H1 (cell line): ENCODE measurements at regions not wholly inside any gene's neighbourhood (a gene's known extent, or its start where the extent isn't known, plus 50 kb on each side); places are given as distances from the start of the nearest gene placed in this dataset.

Experiments used
- CTCF ChIA-PET: fragments of 300-600 bp; sonication (Branson Sonifier 250); formaldehyde crosslinking; loops from one replicate; lab custom pipeline; 2021; ENCODE audit not compliant: partially characterized antibody; lab: Charles Lee
- POLR2A ChIA-PET: fragments of 300-600 bp; sonication (Branson Sonifier 250); formaldehyde crosslinking; loops from one replicate; lab custom pipeline; 2021; ENCODE audit warnings: inconsistent platforms; ENCODE audit not compliant: partially characterized antibody; lab: Charles Lee
- DNase-seq, 2 experiments: peaks; one replicate each; pipeline versions ENCODE4 v3.0.0 to v3.0.0-alpha.2; 2010 to 2022; ENCODE audit warnings: low spot score in 2 of 2, low read depth in 1 of 2, mixed read lengths in 1 of 2
- FAIRE-seq: peaks from 2 replicates; lab custom pipeline; 2011; peaks lifted over from hg19 to GRCh38; lab: Jason Lieb, UNC
- H2AFZ ChIP-seq: 2 replicates; pipeline ENCODE4 v1.8.1; 2012; ENCODE audit warnings: low read length, inconsistent platforms
- H2AK5ac ChIP-seq: 2 replicates; pipeline ENCODE4 v1.6.1; 2013; ENCODE audit warnings: low read depth, low read length
- H2BK120ac ChIP-seq: replicated peaks from 2 replicates; pipeline ENCODE3; 2013; ENCODE audit warnings: low read depth, low read length, inconsistent platforms
- H2BK12ac ChIP-seq: 2 replicates; pipeline ENCODE4 v1.6.1; 2013; ENCODE audit warnings: low read depth, low read length
- H2BK15ac ChIP-seq: 2 replicates; pipeline ENCODE4 v1.6.1; 2013; ENCODE audit warnings: low read length
- H2BK20ac ChIP-seq: 2 replicates; pipeline ENCODE4 v1.6.1; 2013; ENCODE audit warnings: low read length
- H2BK5ac ChIP-seq: 2 replicates; pipeline ENCODE4 v1.6.1; 2013; ENCODE audit warnings: low read depth, low read length
- H3K14ac ChIP-seq: 2 replicates; pipeline ENCODE4 v1.6.1; 2013; ENCODE audit warnings: inconsistent platforms; ENCODE audit not compliant: insufficient read length
- H3K18ac ChIP-seq: 2 replicates; pipeline ENCODE4 v1.6.1; 2013; ENCODE audit warnings: low read length; ENCODE audit errors: extremely low read depth
- H3K23ac ChIP-seq: 2 replicates; pipeline ENCODE4 v1.6.1; 2013; ENCODE audit warnings: inconsistent platforms; ENCODE audit not compliant: insufficient read length
- H3K23me2 ChIP-seq: 2 replicates; pipeline ENCODE4 v1.6.1; 2013; ENCODE audit warnings: low read depth, low read length
- H3K27ac ChIP-seq: 2 replicates; pipeline ENCODE4 v1.6.1; 2011; ENCODE audit warnings: low read depth, low read length, inconsistent platforms
- H3K27me3 ChIP-seq, 4 experiments: replicated peaks in 1 of 4; 1 replicate in 1 of 4; 2 replicates in 3 of 4; pipeline versions ENCODE4 v1.6.1 to v1.8.1; 2011 to 2013; ENCODE audit warnings: low read length in 3 of 4, mild to moderate bottlenecking in 3 of 4, inconsistent platforms in 2 of 4, mixed read lengths in 2 of 4, moderate library complexity in 1 of 4; ENCODE audit not compliant: control insufficient read depth in 3 of 4, insufficient read depth in 3 of 4; ENCODE audit errors: extremely low read depth in 1 of 4
- H3K36me3 ChIP-seq, 4 experiments: 2 replicates each; pipeline versions ENCODE4 v1.6.1 to v1.8.1; 2011 to 2013; ENCODE audit warnings: mild to moderate bottlenecking in 4 of 4, low read length in 3 of 4, moderate library complexity in 2 of 4, control low read depth in 1 of 4, inconsistent platforms in 1 of 4; ENCODE audit not compliant: insufficient read depth in 4 of 4, control insufficient read depth in 2 of 4
- H3K4ac ChIP-seq: replicated peaks from 2 replicates; pipeline ENCODE3; 2013; ENCODE audit warnings: low read length, low read depth, mixed read lengths, inconsistent platforms; ENCODE audit not compliant: insufficient read length
- H3K4me1 ChIP-seq, 4 experiments: replicated peaks in 1 of 4; 1 replicate in 1 of 4; 2 replicates in 3 of 4; pipeline versions ENCODE4 v1.6.1 to v1.8.1; 2011 to 2013; ENCODE audit warnings: low read length in 3 of 4, inconsistent platforms in 2 of 4, mixed read lengths in 1 of 4; ENCODE audit not compliant: insufficient read depth in 4 of 4, control insufficient read depth in 3 of 4
- H3K4me2 ChIP-seq, 2 experiments: 2 replicates each; pipeline versions ENCODE4 v1.6.1 to v1.8.1; 2011 to 2013; ENCODE audit warnings: low read depth in 2 of 2, low read length in 2 of 2, control low read depth in 1 of 2, inconsistent platforms in 1 of 2, mild to moderate bottlenecking in 1 of 2; ENCODE audit not compliant: insufficient read depth in 1 of 2
- H3K4me3 ChIP-seq, 4 experiments: fragments of 200-600, 300-600 bp in 1 of 4; sonication (generic), shearing (Covaris generic), sonication (Bioruptor Twin) in 1 of 4; 2 replicates each; pipeline versions ENCODE4 v1.5.1 to v1.8.1; 2011 to 2016; ENCODE audit warnings: low read length in 4 of 4, low read depth in 3 of 4, control low read depth in 2 of 4, inconsistent platforms in 2 of 4, mild to moderate bottlenecking in 2 of 4, mixed read lengths in 1 of 4, moderate library complexity in 1 of 4; ENCODE audit not compliant: insufficient read depth in 2 of 4; ENCODE audit errors: extremely low read depth in 1 of 4
- H3K56ac ChIP-seq: replicated peaks from 2 replicates; pipeline ENCODE3; 2013; ENCODE audit warnings: low read depth, mild to moderate bottlenecking, mixed read lengths, low read length, inconsistent platforms; ENCODE audit not compliant: insufficient read length
- H3K79me1 ChIP-seq: 2 replicates; pipeline ENCODE4 v1.6.1; 2013; ENCODE audit warnings: low read depth, low read length, control low read depth
- H3K79me2 ChIP-seq, 2 experiments: 2 replicates each; pipeline versions ENCODE4 v1.6.1 to v1.8.1; 2012 to 2013; ENCODE audit warnings: low read length in 2 of 2, mild to moderate bottlenecking in 2 of 2, inconsistent platforms in 1 of 2; ENCODE audit not compliant: insufficient read depth in 2 of 2, control insufficient read depth in 1 of 2
- H3K9ac ChIP-seq, 4 experiments: replicated peaks in 1 of 4; 1 replicate in 1 of 4; 2 replicates in 3 of 4; pipeline versions ENCODE4 v1.6.1 to v1.8.1; 2011 to 2013; ENCODE audit warnings: low read depth in 3 of 4, low read length in 3 of 4, control low read depth in 2 of 4, mild to moderate bottlenecking in 2 of 4, moderate library complexity in 2 of 4, inconsistent platforms in 1 of 4; ENCODE audit errors: extremely low read depth in 1 of 4
- H3K9me3 ChIP-seq, 2 experiments: 2 replicates each; pipeline versions ENCODE4 v1.6.1 to v1.8.1; 2012 to 2013; ENCODE audit warnings: mild to moderate bottlenecking in 2 of 2, moderate library complexity in 2 of 2, control low read depth in 1 of 2, inconsistent platforms in 1 of 2, low read depth in 1 of 2, low read length in 1 of 2, mixed read lengths in 1 of 2; ENCODE audit not compliant: insufficient read depth in 2 of 2
- H4K20me1 ChIP-seq, 2 experiments: replicated peaks in 1 of 2; 2 replicates each; pipeline versions ENCODE3 to v1.8.1; 2011 to 2013; ENCODE audit warnings: inconsistent platforms in 2 of 2, low read length in 2 of 2, mild to moderate bottlenecking in 1 of 2; ENCODE audit not compliant: insufficient read depth in 2 of 2, control insufficient read depth in 1 of 2
- H4K5ac ChIP-seq: 2 replicates; pipeline ENCODE4 v1.6.1; 2013; ENCODE audit warnings: low read length, low read depth, mixed read lengths, inconsistent platforms; ENCODE audit not compliant: insufficient read length
- H4K8ac ChIP-seq: 2 replicates; pipeline ENCODE4 v1.8.0; 2013; ENCODE audit warnings: mild to moderate bottlenecking, moderate library complexity, low read length, inconsistent platforms; ENCODE audit not compliant: insufficient read depth; ENCODE audit errors: extremely low read depth
- H4K91ac ChIP-seq: replicated peaks from 2 replicates; pipeline ENCODE3; 2013; ENCODE audit warnings: low read length, mixed read lengths, inconsistent platforms; ENCODE audit not compliant: insufficient read length
- BCL11A ChIP-seq, 2 experiments: IDR thresholded peaks; one replicate each; pipeline ENCODE4 v1.6.1; 2011; ENCODE audit warnings: low read depth in 2 of 2, low read length in 2 of 2, mild to moderate bottlenecking in 2 of 2
- EGR1 ChIP-seq: IDR thresholded peaks from 2 replicates; pipeline ENCODE4 v1.6.1; 2011; ENCODE audit warnings: low read depth, low read length, borderline replicate concordance
- EZH2 ChIP-seq: fragments of 200-600 bp; sonication (generic); IDR thresholded peaks from 2 replicates; pipeline ENCODE4 v1.7.1; 2012; ENCODE audit warnings: low read depth, mild to moderate bottlenecking, moderate library complexity, low read length, inconsistent platforms; ENCODE audit not compliant: severe bottlenecking
- HDAC2 ChIP-seq, 2 experiments: fragments of 300-600 bp in 1 of 2; sonication (generic) in 1 of 2; IDR thresholded peaks; 2 replicates each; pipeline ENCODE4 v1.6.1; 2011 to 2012; ENCODE audit warnings: low read depth in 2 of 2, low read length in 2 of 2, mild to moderate bottlenecking in 2 of 2, moderate library complexity in 2 of 2, borderline replicate concordance in 1 of 2, inconsistent platforms in 1 of 2
- RXRA ChIP-seq: IDR thresholded peaks from 2 replicates; pipeline ENCODE4 v1.6.1; 2011; ENCODE audit warnings: low read depth, mild to moderate bottlenecking, low read length, moderate library complexity; ENCODE audit not compliant: insufficient read depth
- SAP30 ChIP-seq: fragments of 300-600 bp; sonication (generic); IDR thresholded peaks from 2 replicates; pipeline ENCODE4 v1.7.1; 2012; ENCODE audit warnings: low read length, moderate library complexity, mild to moderate bottlenecking, inconsistent platforms; ENCODE audit not compliant: insufficient read depth, insufficient replicate concordance
- SIN3A ChIP-seq, 2 experiments: IDR thresholded peaks in 1 of 2; conservative IDR thresholded peaks in 1 of 2; 2 replicates each; pipeline ENCODE4 v1.6.1; 2011 to 2012; ENCODE audit warnings: low read length in 2 of 2, improper control_type of control experiment in 1 of 2, low read depth in 1 of 2, mild to moderate bottlenecking in 1 of 2
- SIX5 ChIP-seq: IDR thresholded peaks from 2 replicates; pipeline ENCODE4 v1.6.1; 2011; ENCODE audit warnings: mild to moderate bottlenecking, low read depth, low read length
- SP1 ChIP-seq: IDR thresholded peaks from 2 replicates; pipeline ENCODE4 v1.6.1; 2011; ENCODE audit warnings: low read depth, low read length
- TAF7 ChIP-seq: optimal IDR thresholded peaks from 2 replicates; pipeline ENCODE3; 2011; ENCODE audit warnings: low read depth, mild to moderate bottlenecking, inconsistent platforms, low read length, moderate library complexity, borderline replicate concordance
- WGBS, 2 experiments: shearing (Covaris generic) in 1 of 2; methylation state at CpG; one replicate each; pipeline versions ENCODE4 v1.1.6 to v1.1.7; 2013 to 2015; ENCODE audit warnings: low lambda C conversion rate in 2 of 2, mixed read lengths in 2 of 2, inconsistent platforms in 1 of 2, low coverage in 1 of 2, missing lambda C conversion rate in 1 of 2; ENCODE audit not compliant: insufficient replicate concordance in 2 of 2, insufficient coverage in 1 of 2, insufficient read length in 1 of 2; ENCODE audit errors: extremely low coverage in 1 of 2, missing lambda C conversion rate in 1 of 2; 5-methylcytosine and 5-hydroxymethylcytosine counted together

GRCh38 chr16:85180827-85181738 is 68.8 kb upstream of the CIBAR2 start:
- Histone ChIP-seq H2BK15ac (no peak overlapping the region), H2BK120ac (no peak overlapping the region), H3K27me3 (no peaks in the 10 kb centered on the region), H3K4me1 (peaks cover 0 to 3% (median 2%) of the 10 kb centered on the region in 4 experiments; a peak in 4 of 7 replicates), H3K9me3 (peaks cover 0 to 8% of the 10 kb centered on the region in 2 experiments; a peak in 2 of 4 replicates), H3K79me1 (peaks cover 17% of the 10 kb centered on the region), H3K27ac (no peak overlapping the region), H3K4me2 (no peak overlapping the region), H4K8ac (no peak overlapping the region), H4K20me1 (peaks cover 2 to 13% of the 10 kb centered on the region in 2 experiments), H2BK20ac (no peak overlapping the region), H2AFZ (no peak overlapping the region), H3K23me2 (0 out of 2 replicates have a peak, but pooled peaks cover 2% of the 10 kb centered on the region), H2BK5ac (no peak overlapping the region; the same call in 1 of the 2 replicates), H3K14ac (no peak overlapping the region), H2AK5ac (no peak overlapping the region), H3K4ac (no peak overlapping the region), H3K9ac (no peak overlapping the region), H3K79me2 (peaks cover 0 to 30% of the 10 kb centered on the region in 2 experiments; a peak in 1 of 4 replicates), H2BK12ac (0 out of 2 replicates have a peak overlapping the region, but pooled peaks have one; percentile 17), H3K4me3 (no peak overlapping the region), H4K91ac (no peak overlapping the region), H3K36me3 (0 out of 8 replicates have a peak, but pooled peaks cover 0 to 2% (median 0%) of the 10 kb centered on the region in 4 experiments), H3K23ac (no peak overlapping the region), H3K56ac (no peak overlapping the region), H4K5ac (no peak overlapping the region), H3K18ac (no peak overlapping the region)
- POLR2A ChIA-PET, result no interaction called here
- FAIRE-seq (no peak), DNase-seq (no peak)
- 89% methylated on average over 29 of the region's 30 CpGs; no CpG with 5 or more reads in 1 of the 2 experiments for WGBS, 2 experiments
- CTCF ChIA-PET, result interaction anchor here (1.7 to 2.0 kb wide), 2 partner anchors 10 to 64 kb away, joined by 4 to 5 read pairs; no protein-coding TSS in a partner anchor
- TF ChIP-seq SAP30 (no peak), TAF7 (no peak), SIN3A (conservative IDR thresholded peaks at IDR 0.05 in 1 of 2, IDR thresholded peaks at IDR 0.05 in 1 of 2; ENCODE audit: low read depth in 1 of 2, low read length in 2 of 2) (no peak), SIX5 (no peak), SP1 (no peak), RXRA (no peak), HDAC2 (IDR thresholded peaks at IDR 0.05; ENCODE audit: borderline replicate concordance in 1 of 2, low read depth in 2 of 2, low read length in 2 of 2) (no peak), EGR1 (no peak), EZH2 (no peak), BCL11A (IDR thresholded peaks at IDR 0.05; ENCODE audit: low read depth in 2 of 2, low read length in 2 of 2) (no peak)
